ENCODE measurements at regions not wholly inside any gene's neighbourhood (a gene's known extent, or its start where the extent isn't known, plus 50 kb on each side); places are given as distances from the start of the nearest gene placed in this dataset.
A peak's percentile ranks its signal among the peaks of the same experiment; 100 is the strongest.

GRCh38 chr3:178246004-178246403, 290.2 kb upstream of the KCNMB2 start:
- no peaks in the 10 kb centered on the region for H3K36me3 ChIP-seq (ENCODE audit: insufficient read depth, low read length)
- DNase-seq = no peak
- Mint-ChIP-seq H3K4me3 (no peak overlapping the region), H3K9me3 (peaks cover 0 to 6% (median 0%) of the 10 kb centered on the region in 5 donors), H3K27ac (no peak overlapping the region), H3K27me3 (peaks cover 4 to 10% of the 10 kb centered on the region in 2 donors), H3K4me1 (no peaks in the 10 kb centered on the region), H3K36me3 (peaks cover 0 to 2% (median 0%) of the 10 kb centered on the region in 3 donors)
- POLR2A ChIA-PET = no interaction called here
- CTCF ChIA-PET = interaction anchor here (0.5 kb wide), 1 partner anchor 1162 kb away, joined by 3 read pairs; no protein-coding TSS in a partner anchor
- no peak overlapping the region for H3K4me3 ChIP-seq (ENCODE audit: low read length)
- no peaks in the 10 kb centered on the region for H3K4me1 ChIP-seq (ENCODE audit: insufficient read depth, low read length)
- no peaks in the 10 kb centered on the region for H3K9me3 ChIP-seq (ENCODE audit: low read length)
- no peaks in the 10 kb centered on the region for H3K27me3 ChIP-seq (ENCODE audit: insufficient read depth, low read length, poor library complexity, severe bottlenecking)
- no peak overlapping the region for H3K27ac ChIP-seq (ENCODE audit: low read depth, low read length)

- Mint-ChIP-seq H3K4me1 (no peaks in the 10 kb centered on the region), H3K4me3 (no peak overlapping the region), H3K27me3 (peaks cover 2 to 8% of the 10 kb centered on the region in 2 donors), H3K9me3 (peaks cover 0 to 3% (median 0%) of the 10 kb centered on the region in 5 donors), H3K36me3 (no peaks in the 10 kb centered on the region), H3K27ac (no peak overlapping the region)
- Histone ChIP-seq H3K36me3 (ENCODE audit: insufficient read depth, low read length) (no peaks in the 10 kb centered on the region), H3K4me1 (ENCODE audit: insufficient read depth, low read length) (no peaks in the 10 kb centered on the region), H3K27ac (ENCODE audit: low read depth, low read length) (no peak overlapping the region), H3K27me3 (ENCODE audit: insufficient read depth, low read length, poor library complexity, severe bottlenecking) (no peaks in the 10 kb centered on the region), H3K4me3 (ENCODE audit: low read length) (no peak overlapping the region), H3K9me3 (ENCODE audit: low read length) (no peaks in the 10 kb centered on the region)
- ChIA-PET POLR2A (no interaction called here), CTCF (no interaction called here)
- DNase-seq = no peak
Observed at GRCh38 chr3:178255315-178255714, 280.9 kb upstream of the KCNMB2 start.

GRCh38 chr3:178257491-178257890, 278.7 kb upstream of the KCNMB2 start:
- Mint-ChIP-seq H3K4me1 (no peaks in the 10 kb centered on the region), H3K36me3 (no peaks in the 10 kb centered on the region), H3K27ac (no peak overlapping the region), H3K9me3 (no peaks in the 10 kb centered on the region), H3K4me3 (no peak overlapping the region), H3K27me3 (peaks cover 0 to 6% of the 10 kb centered on the region in 2 donors)
- no peak overlapping the region for H3K4me3 ChIP-seq (ENCODE audit: low read length)
- POLR2A ChIA-PET = no interaction called here
- no peak for DNase-seq
- no peaks in the 10 kb centered on the region for H3K9me3 ChIP-seq (ENCODE audit: low read length)
- H3K36me3 ChIP-seq (ENCODE audit: insufficient read depth, low read length) = no peaks in the 10 kb centered on the region
- no peaks in the 10 kb centered on the region for H3K27me3 ChIP-seq (ENCODE audit: insufficient read depth, low read length, poor library complexity, severe bottlenecking)
- no peak overlapping the region for H3K27ac ChIP-seq (ENCODE audit: low read depth, low read length)
- CTCF ChIA-PET = no interaction called here
- no peaks in the 10 kb centered on the region for H3K4me1 ChIP-seq (ENCODE audit: insufficient read depth, low read length)

- no peak for DNase-seq
- H3K4me3 Mint-ChIP-seq = no peak overlapping the region
- no peaks in the 10 kb centered on the region for H3K36me3 Mint-ChIP-seq
- H3K9me3 Mint-ChIP-seq = no peaks in the 10 kb centered on the region
- no peaks in the 10 kb centered on the region for H3K9me3 ChIP-seq (ENCODE audit: low read length)
- H3K4me3 ChIP-seq (ENCODE audit: low read length) = no peak overlapping the region
- H3K27ac ChIP-seq (ENCODE audit: low read depth, low read length) = no peak overlapping the region
- H3K4me1 Mint-ChIP-seq = no peaks in the 10 kb centered on the region
- no peaks in the 10 kb centered on the region for H3K27me3 ChIP-seq (ENCODE audit: insufficient read depth, low read length, poor library complexity, severe bottlenecking)
- ChIA-PET POLR2A (no interaction called here), CTCF (no interaction called here)
- no peaks in the 10 kb centered on the region for H3K36me3 ChIP-seq (ENCODE audit: insufficient read depth, low read length)
- H3K4me1 ChIP-seq (ENCODE audit: insufficient read depth, low read length) = no peaks in the 10 kb centered on the region
- no peak overlapping the region for H3K27ac Mint-ChIP-seq
- peaks cover 0 to 6% of the 10 kb centered on the region in 2 donors for H3K27me3 Mint-ChIP-seq
Observed at GRCh38 chr3:178258121-178258520, 278.1 kb upstream of the KCNMB2 start.

- DNase-seq = no peak
- no peak overlapping the region for H3K27ac Mint-ChIP-seq
- Histone ChIP-seq H3K9me3 (ENCODE audit: low read length) (no peaks in the 10 kb centered on the region), H3K27ac (ENCODE audit: low read depth, low read length) (no peak overlapping the region), H3K4me3 (ENCODE audit: low read length) (no peak overlapping the region), H3K27me3 (ENCODE audit: insufficient read depth, low read length, poor library complexity, severe bottlenecking) (no peaks in the 10 kb centered on the region), H3K4me1 (ENCODE audit: insufficient read depth, low read length) (no peaks in the 10 kb centered on the region), H3K36me3 (ENCODE audit: insufficient read depth, low read length) (no peaks in the 10 kb centered on the region)
- CTCF ChIA-PET = no interaction called here
- POLR2A ChIA-PET = no interaction called here
- no peak overlapping the region for H3K4me3 Mint-ChIP-seq
- H3K36me3 Mint-ChIP-seq = no peaks in the 10 kb centered on the region
- H3K4me1 Mint-ChIP-seq = no peaks in the 10 kb centered on the region
- H3K9me3 Mint-ChIP-seq = no peaks in the 10 kb centered on the region
- H3K27me3 Mint-ChIP-seq = peaks cover 0 to 6% of the 10 kb centered on the region in 2 donors
Observed at GRCh38 chr3:178259703-178260102, 276.5 kb upstream of the KCNMB2 start.

- Histone ChIP-seq H3K36me3 (ENCODE audit: insufficient read depth, low read length) (no peaks in the 10 kb centered on the region), H3K9me3 (ENCODE audit: low read length) (no peaks in the 10 kb centered on the region), H3K27ac (ENCODE audit: low read depth, low read length) (peak overlapping the region; percentile 49), H3K27me3 (ENCODE audit: insufficient read depth, low read length, poor library complexity, severe bottlenecking) (no peaks in the 10 kb centered on the region), H3K4me3 (ENCODE audit: low read length) (no peak overlapping the region), H3K4me1 (ENCODE audit: insufficient read depth, low read length) (no peaks in the 10 kb centered on the region)
- POLR2A ChIA-PET = no interaction called here
- H3K36me3 Mint-ChIP-seq = no peaks in the 10 kb centered on the region
- CTCF ChIA-PET = no interaction called here
- no peaks in the 10 kb centered on the region for H3K4me1 Mint-ChIP-seq
- no peak overlapping the region for H3K4me3 Mint-ChIP-seq
- no peak for DNase-seq
- no peak overlapping the region for H3K27ac Mint-ChIP-seq
- H3K27me3 Mint-ChIP-seq = peaks cover 0 to 4% of the 10 kb centered on the region in 2 donors
- no peaks in the 10 kb centered on the region for H3K9me3 Mint-ChIP-seq
Observed at GRCh38 chr3:178260887-178261565, 275.2 kb upstream of the KCNMB2 start.

GRCh38 chr3:178263236-178263916, 272.9 kb upstream of the KCNMB2 start:
- Histone ChIP-seq H3K36me3 (ENCODE audit: insufficient read depth, low read length) (no peaks in the 10 kb centered on the region), H3K27ac (ENCODE audit: low read depth, low read length) (no peak overlapping the region), H3K4me1 (ENCODE audit: insufficient read depth, low read length) (no peaks in the 10 kb centered on the region), H3K27me3 (ENCODE audit: insufficient read depth, low read length, poor library complexity, severe bottlenecking) (no peaks in the 10 kb centered on the region), H3K9me3 (ENCODE audit: low read length) (no peaks in the 10 kb centered on the region), H3K4me3 (ENCODE audit: low read length) (no peak overlapping the region)
- Mint-ChIP-seq H3K4me1 (no peaks in the 10 kb centered on the region), H3K27ac (no peak overlapping the region), H3K36me3 (no peaks in the 10 kb centered on the region), H3K4me3 (no peak overlapping the region), H3K27me3 (peaks cover 0 to 4% of the 10 kb centered on the region in 2 donors), H3K9me3 (no peaks in the 10 kb centered on the region)
- ChIA-PET POLR2A (interaction anchor here (0.7 kb wide), 1 partner anchor 528 kb away, joined by 3 read pairs; no protein-coding TSS in a partner anchor), CTCF (no interaction called here)
- no peak for DNase-seq

- Mint-ChIP-seq H3K4me1 (no peaks in the 10 kb centered on the region), H3K27ac (peak overlapping the region in 1 of 8 donors; percentile 1), H3K9me3 (no peaks in the 10 kb centered on the region), H3K4me3 (no peak overlapping the region), H3K27me3 (peaks cover 4 to 17% of the 10 kb centered on the region in 2 donors), H3K36me3 (no peaks in the 10 kb centered on the region)
- H3K27ac ChIP-seq (ENCODE audit: low read depth, low read length) = no peak overlapping the region
- H3K9me3 ChIP-seq (ENCODE audit: low read length) = no peaks in the 10 kb centered on the region
- H3K27me3 ChIP-seq (ENCODE audit: insufficient read depth, low read length, poor library complexity, severe bottlenecking) = no peaks in the 10 kb centered on the region
- no peaks in the 10 kb centered on the region for H3K4me1 ChIP-seq (ENCODE audit: insufficient read depth, low read length)
- ChIA-PET CTCF (no interaction called here), POLR2A (no interaction called here)
- H3K36me3 ChIP-seq (ENCODE audit: insufficient read depth, low read length) = no peaks in the 10 kb centered on the region
- DNase-seq = no peak
- H3K4me3 ChIP-seq (ENCODE audit: low read length) = no peak overlapping the region
Observed at GRCh38 chr3:178267158-178267844, 268.9 kb upstream of the KCNMB2 start.

All from CD8-positive, alpha-beta memory T cell (primary cell).